BLaER1 (cell line): ENCODE measurements at regions not wholly inside any gene's neighbourhood (a gene's known extent, or its start where the extent isn't known, plus 50 kb on each side); places are given as distances from the start of the nearest gene placed in this dataset.

Experiments used
- H3K27ac ChIP-seq: shearing (Covaris generic); formaldehyde crosslinking; 2 replicates; pipeline ENCODE4 v1.8.1; 2022
- H3K27me3 ChIP-seq: shearing (Covaris generic); formaldehyde crosslinking; 2 replicates; pipeline ENCODE4 v1.8.1; 2022
- H3K36me3 ChIP-seq: shearing (Covaris generic); formaldehyde crosslinking; 2 replicates; pipeline ENCODE4 v1.8.1; 2022
- H3K4me1 ChIP-seq: shearing (Covaris generic); formaldehyde crosslinking; 2 replicates; pipeline ENCODE4 v1.8.1; 2022
- H3K4me2 ChIP-seq: shearing (Covaris generic); formaldehyde crosslinking; 2 replicates; pipeline ENCODE4 v1.8.1; 2022
- H3K4me3 ChIP-seq: shearing (Covaris generic); formaldehyde crosslinking; 2 replicates; pipeline ENCODE4 v1.8.1; 2022
- H3K9ac ChIP-seq: shearing (Covaris generic); formaldehyde crosslinking; 2 replicates; pipeline ENCODE4 v1.8.1; 2022
- H3K9me3 ChIP-seq: shearing (Covaris generic); formaldehyde crosslinking; 2 replicates; pipeline ENCODE4 v1.8.1; 2022
- H4K20me1 ChIP-seq: shearing (Covaris generic); formaldehyde crosslinking; 2 replicates; pipeline ENCODE4 v1.8.1; 2022
- Cebpa-rat ChIP-seq: shearing (Covaris generic); IDR thresholded peaks from 2 replicates; pipeline ENCODE4 v1.8.1; 2022

DNA sequence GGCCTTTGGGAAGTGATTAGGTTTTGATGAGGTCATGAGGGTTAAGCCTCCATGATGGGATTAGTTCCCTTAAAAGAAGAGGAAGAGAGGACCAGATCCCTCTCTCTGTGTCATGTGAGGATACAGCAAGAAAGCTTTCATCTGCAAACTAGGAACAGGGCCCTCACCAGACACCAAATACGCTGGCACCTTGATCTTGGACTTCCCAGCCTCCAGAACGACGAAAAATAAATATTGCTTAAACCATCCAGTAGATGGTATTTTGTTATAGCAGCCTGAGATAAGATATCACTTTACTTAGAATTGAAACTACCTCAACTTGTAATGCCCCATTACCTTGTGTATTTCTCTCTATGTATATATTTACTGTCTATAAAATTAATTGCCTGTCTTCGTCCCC, 65.4 kb upstream of the NNAT start:
- Histone ChIP-seq H3K4me2 (no peak overlapping the region), H3K36me3 (no peaks in the 10 kb centered on the region), H3K27ac (no peak overlapping the region), H3K9me3 (peaks cover 64% of the 10 kb centered on the region), H3K9ac (no peak overlapping the region), H3K4me1 (0 out of 2 replicates have a peak, but pooled peaks cover 7% of the 10 kb centered on the region), H3K4me3 (no peak overlapping the region), H3K27me3 (no peaks in the 10 kb centered on the region), H4K20me1 (no peaks in the 10 kb centered on the region)
- no peak for TF ChIP-seq Cebpa-rat

DNA sequence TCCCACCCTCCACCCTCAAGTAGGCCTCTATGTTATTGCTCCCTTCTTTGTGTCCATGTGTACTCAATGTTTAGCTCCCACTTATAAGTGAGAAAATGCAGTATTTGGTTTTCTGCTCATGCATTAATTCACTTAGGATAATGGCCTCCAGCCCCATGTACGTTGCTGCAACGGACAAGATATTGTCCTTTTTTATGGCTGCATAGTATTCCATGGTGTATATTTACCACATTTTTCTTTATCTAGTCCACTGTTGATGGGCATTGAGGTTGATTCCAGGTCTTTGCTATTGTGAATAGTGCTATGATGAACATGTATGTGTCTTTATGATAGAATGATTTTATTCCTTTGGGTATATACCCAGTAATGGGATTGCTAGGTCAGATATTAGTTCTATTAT, 64.1 kb upstream of the NNAT start:
- H3K9me3 ChIP-seq: peaks cover 66% of the 10 kb centered on the region
- no peaks in the 10 kb centered on the region for H3K27me3 ChIP-seq
- no peak overlapping the region for H3K4me3 ChIP-seq

GRCh38 chr20:37457921-37458320, 63.1 kb upstream of the NNAT start:
- Histone ChIP-seq H3K4me1 (0 out of 2 replicates have a peak, but pooled peaks cover 2% of the 10 kb centered on the region), H3K4me2 (no peak overlapping the region), H3K27ac (no peak overlapping the region), H3K4me3 (no peak overlapping the region), H4K20me1 (no peaks in the 10 kb centered on the region), H3K36me3 (no peaks in the 10 kb centered on the region), H3K27me3 (no peaks in the 10 kb centered on the region), H3K9ac (no peak overlapping the region), H3K9me3 (peaks cover 66% of the 10 kb centered on the region)
- no peak for TF ChIP-seq Cebpa-rat

More for the DNA sequence above, 64.1 kb upstream of the NNAT start:
- no peak for TF ChIP-seq Cebpa-rat
- H3K36me3 ChIP-seq: no peaks in the 10 kb centered on the region
- no peak overlapping the region for H3K4me2 ChIP-seq
- 0 out of 2 replicates have a peak, but pooled peaks cover 7% of the 10 kb centered on the region for H3K4me1 ChIP-seq
- no peaks in the 10 kb centered on the region for H4K20me1 ChIP-seq
- no peak overlapping the region for H3K27ac ChIP-seq
- no peak overlapping the region for H3K9ac ChIP-seq

- Histone ChIP-seq H3K4me3 (no peak overlapping the region), H3K9me3 (peaks cover 66% of the 10 kb centered on the region)
Observed at GRCh38 chr20:37458761-37459160, 62.3 kb upstream of the NNAT start.

GRCh38 chr20:37461405-37461804, 59.6 kb upstream of the NNAT start:
- H3K4me1 ChIP-seq: no peaks in the 10 kb centered on the region
- TF ChIP-seq Cebpa-rat: no peak
- no peaks in the 10 kb centered on the region for H3K27me3 ChIP-seq

More at GRCh38 chr20:37458761-37459160, 62.3 kb upstream of the NNAT start:
- H3K36me3 ChIP-seq: no peaks in the 10 kb centered on the region
- H3K9ac ChIP-seq: no peak overlapping the region
- no peaks in the 10 kb centered on the region for H3K4me1 ChIP-seq
- no peaks in the 10 kb centered on the region for H4K20me1 ChIP-seq
- TF ChIP-seq Cebpa-rat: no peak
- H3K27me3 ChIP-seq: no peaks in the 10 kb centered on the region
- no peak overlapping the region for H3K27ac ChIP-seq
- H3K4me2 ChIP-seq: no peak overlapping the region

GRCh38 chr20:37463726-37464494, 57.1 kb upstream of the NNAT start:
- no peaks in the 10 kb centered on the region for H4K20me1 ChIP-seq
- no peak overlapping the region for H3K4me2 ChIP-seq
- H3K9ac ChIP-seq: no peak overlapping the region
- peaks cover 5% of the 10 kb centered on the region for H3K4me1 ChIP-seq
- peaks cover 19% of the 10 kb centered on the region for H3K9me3 ChIP-seq
- H3K27ac ChIP-seq: no peak overlapping the region
- no peaks in the 10 kb centered on the region for H3K36me3 ChIP-seq
- no peak overlapping the region for H3K4me3 ChIP-seq
- no peak for TF ChIP-seq Cebpa-rat
- no peaks in the 10 kb centered on the region for H3K27me3 ChIP-seq

More at GRCh38 chr20:37461405-37461804, 59.6 kb upstream of the NNAT start:
- H3K9me3 ChIP-seq: peaks cover 44% of the 10 kb centered on the region
- no peak overlapping the region for H3K27ac ChIP-seq
- H3K9ac ChIP-seq: no peak overlapping the region
- no peaks in the 10 kb centered on the region for H3K36me3 ChIP-seq
- H3K4me2 ChIP-seq: no peak overlapping the region
- no peaks in the 10 kb centered on the region for H4K20me1 ChIP-seq
- H3K4me3 ChIP-seq: no peak overlapping the region

DNA sequence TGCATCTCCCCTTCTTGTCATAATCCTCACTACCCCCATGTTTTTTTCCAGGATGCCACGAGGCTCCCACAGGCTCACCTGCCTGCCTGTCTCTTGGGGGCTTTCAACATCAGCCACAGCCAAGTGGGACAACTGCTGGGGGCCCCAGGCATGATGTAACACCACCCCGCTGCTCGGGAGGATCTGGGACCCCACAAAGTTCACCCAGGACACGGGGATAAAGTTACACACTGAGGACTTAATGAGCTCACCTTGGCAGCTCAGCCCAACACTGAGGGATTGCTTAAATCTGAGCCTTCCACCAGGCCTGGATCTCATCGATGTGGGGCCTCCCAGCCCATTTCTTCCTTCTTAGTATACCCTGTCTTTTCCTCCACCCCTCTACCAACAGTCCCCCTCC, 56.4 kb upstream of the NNAT start:
- H3K4me2 ChIP-seq: no peak overlapping the region
- no peaks in the 10 kb centered on the region for H4K20me1 ChIP-seq

More for the DNA sequence above, 56.4 kb upstream of the NNAT start:
- Histone ChIP-seq H3K4me1 (peaks cover 12% of the 10 kb centered on the region), H3K27ac (no peak overlapping the region), H3K9me3 (peaks cover 12% of the 10 kb centered on the region), H3K27me3 (no peaks in the 10 kb centered on the region), H3K4me3 (no peak overlapping the region), H3K36me3 (no peaks in the 10 kb centered on the region), H3K9ac (no peak overlapping the region)
- no peak for TF ChIP-seq Cebpa-rat
